CD4-positive, alpha-beta T cell (primary cell): ENCODE measurements at regions not wholly inside any gene's neighbourhood (a gene's known extent, or its start where the extent isn't known, plus 50 kb on each side); places are given as distances from the start of the nearest gene placed in this dataset.

Experiments
- ATAC-seq: fragments of 200-7000 bp; cut with Tn5 transposase; one replicate; pipeline ENCODE4 v1.10.0; 2022; ENCODE audit warnings: mild to moderate bottlenecking; ENCODE audit not compliant: poor library complexity
- CTCF ChIA-PET: fragments of 350-600 bp; sonication (Branson Sonifier 250); formaldehyde crosslinking; loops from one replicate; lab custom pipeline; 2021; ENCODE audit warnings: antibody characterized with exemption, inconsistent platforms; lab: Charles Lee
- POLR2A ChIA-PET: fragments of 350-600 bp; sonication (Branson Sonifier 250); formaldehyde crosslinking; loops from one replicate; lab custom pipeline; 2021; ENCODE audit warnings: antibody characterized with exemption, inconsistent platforms; lab: Charles Lee
- DNase-seq, 14 experiments: peaks; one replicate each; pipeline ENCODE4 v3.0.0-alpha.2; 2013 to 2020; ENCODE audit warnings: mixed read lengths in 2 of 14
- H3K27ac ChIP-seq, 2 donors: one replicate each; pipeline versions ENCODE4 v1.5.1 to v1.7.0; 2013; ENCODE audit warnings: low read length in 2 of 2, low read depth in 1 of 2, mild to moderate bottlenecking in 1 of 2
- H3K27me3 ChIP-seq, 2 experiments: 1 replicate in 1 of 2; 2 replicates in 1 of 2; pipeline versions ENCODE4 v1.6.1 to v1.7.0; 2013; ENCODE audit warnings: low read length in 2 of 2, control low read depth in 1 of 2, mild to moderate bottlenecking in 1 of 2, moderate library complexity in 1 of 2; ENCODE audit not compliant: insufficient read depth in 2 of 2, control insufficient read depth in 1 of 2
- H3K36me3 ChIP-seq: one replicate; pipeline ENCODE4 v1.6.1; 2013; ENCODE audit warnings: low read length, control low read depth; ENCODE audit not compliant: insufficient read depth
- H3K4me1 ChIP-seq: one replicate; pipeline ENCODE4 v1.6.1; 2013; ENCODE audit warnings: low read length, control low read depth; ENCODE audit not compliant: insufficient read depth
- H3K4me3 ChIP-seq: one replicate; pipeline ENCODE4 v1.5.1; 2013; ENCODE audit warnings: mild to moderate bottlenecking, low read length, moderate library complexity
- H3K9me3 ChIP-seq, 2 experiments: 1 replicate in 1 of 2; 2 replicates in 1 of 2; pipeline versions ENCODE4 v1.6.1 to v1.7.0; 2013; ENCODE audit warnings: low read length in 2 of 2, mild to moderate bottlenecking in 2 of 2, control low read depth in 1 of 2, moderate library complexity in 1 of 2; ENCODE audit not compliant: control insufficient read depth in 1 of 2, insufficient read depth in 1 of 2
- H3K27ac Mint-ChIP-seq: one replicate; pipeline ENCODE4 v1.8.0; 2020; ENCODE audit warnings: mixed read lengths
- H3K27me3 Mint-ChIP-seq: one replicate; pipeline ENCODE4 v1.8.0; 2021; ENCODE audit warnings: mixed read lengths
- H3K36me3 Mint-ChIP-seq: one replicate; pipeline ENCODE4 v1.8.0; 2021; ENCODE audit warnings: low read depth, mixed read lengths
- H3K4me1 Mint-ChIP-seq: one replicate; pipeline ENCODE4 v1.8.0; 2021; ENCODE audit warnings: low read depth, mixed read lengths
- H3K4me3 Mint-ChIP-seq: one replicate; pipeline ENCODE4 v1.8.0; 2020; ENCODE audit warnings: mild to moderate bottlenecking, mixed read lengths
- H3K9me3 Mint-ChIP-seq: one replicate; pipeline ENCODE4 v1.8.0; 2020; ENCODE audit warnings: mixed read lengths
- CTCF ChIP-seq: fragments of 200-600 bp; IDR thresholded peaks from one replicate; pipeline ENCODE4 v1.8.0; 2022; ENCODE audit warnings: antibody characterized with exemption, mild to moderate bottlenecking
- intact Hi-C, 2 experiments: fragments of 100-400 bp; cut with DNase I in 1 of 2; cut with micrococcal nuclease in 1 of 2; formaldehyde crosslinking; loops; one replicate each; pipeline versions ENCODE4 v1.15.1 to v1.9.0; 2023 to 2025; cut with DNase I, micrococcal nuclease

- no peaks in the 10 kb centered on the region for H3K36me3 Mint-ChIP-seq
- H3K27me3 Mint-ChIP-seq = no peaks in the 10 kb centered on the region
- no peak overlapping the region for H3K27ac Mint-ChIP-seq
- ChIA-PET POLR2A (no interaction called here), CTCF (no interaction called here)
- no peak overlapping the region for H3K27ac ChIP-seq
- ATAC-seq (no peak), DNase-seq (no peak)
- no peak overlapping the region for H3K4me3 Mint-ChIP-seq
- H3K9me3 Mint-ChIP-seq = peaks cover 3% of the 10 kb centered on the region
- no peaks in the 10 kb centered on the region for H3K27me3 ChIP-seq
- H3K4me3 ChIP-seq = no peak overlapping the region
- H3K4me1 Mint-ChIP-seq = no peaks in the 10 kb centered on the region
- intact Hi-C loops = no loop called here
- no peaks in the 10 kb centered on the region for H3K36me3 ChIP-seq
- peaks cover 0 to 4% of the 10 kb centered on the region in 2 experiments for H3K9me3 ChIP-seq
- no peak for TF ChIP-seq CTCF
- no peaks in the 10 kb centered on the region for H3K4me1 ChIP-seq
These were observed 238.1 kb upstream of the GLI3 start for GRCh38 chr7:42475082-42475481.

GRCh38 chr7:42473099-42473498 is 236.1 kb upstream of the GLI3 start:
- POLR2A ChIA-PET = no interaction called here
- no peak overlapping the region for H3K27ac Mint-ChIP-seq
- Histone ChIP-seq H3K4me3 (no peak overlapping the region), H3K4me1 (no peaks in the 10 kb centered on the region), H3K27ac (no peak overlapping the region), H3K27me3 (no peaks in the 10 kb centered on the region), H3K9me3 (peaks cover 0 to 7% of the 10 kb centered on the region in 2 experiments), H3K36me3 (no peaks in the 10 kb centered on the region)
- peaks cover 3% of the 10 kb centered on the region for H3K9me3 Mint-ChIP-seq
- H3K36me3 Mint-ChIP-seq = no peaks in the 10 kb centered on the region
- no peaks in the 10 kb centered on the region for H3K27me3 Mint-ChIP-seq
- no peaks in the 10 kb centered on the region for H3K4me1 Mint-ChIP-seq
- no peak for TF ChIP-seq CTCF
- ATAC-seq (no peak), DNase-seq (no peak)
- CTCF ChIA-PET = no interaction called here
- no peak overlapping the region for H3K4me3 Mint-ChIP-seq
- intact Hi-C loops = no loop called here

- ATAC-seq = no peak
- CTCF ChIA-PET = no interaction called here
- intact Hi-C loops = no loop called here
- H3K4me1 Mint-ChIP-seq = no peaks in the 10 kb centered on the region
- Histone ChIP-seq H3K4me3 (no peak overlapping the region), H3K27ac (no peak overlapping the region), H3K4me1 (no peaks in the 10 kb centered on the region), H3K36me3 (no peaks in the 10 kb centered on the region), H3K9me3 (peaks cover 0 to 8% of the 10 kb centered on the region in 2 experiments), H3K27me3 (no peaks in the 10 kb centered on the region)
- H3K4me3 Mint-ChIP-seq = no peak overlapping the region
- TF ChIP-seq CTCF = no peak
- no peaks in the 10 kb centered on the region for H3K36me3 Mint-ChIP-seq
- POLR2A ChIA-PET = no interaction called here
- H3K9me3 Mint-ChIP-seq = peaks cover 3% of the 10 kb centered on the region
- no peaks in the 10 kb centered on the region for H3K27me3 Mint-ChIP-seq
- DNase-seq = no peak
- no peak overlapping the region for H3K27ac Mint-ChIP-seq
These were observed 234.7 kb upstream of the GLI3 start for GRCh38 chr7:42471573-42472174.
